ENCODE measurements at regions not wholly inside any gene's neighbourhood (a gene's known extent, or its start where the extent isn't known, plus 50 kb on each side); places are given as distances from the start of the nearest gene placed in this dataset.

DNA sequence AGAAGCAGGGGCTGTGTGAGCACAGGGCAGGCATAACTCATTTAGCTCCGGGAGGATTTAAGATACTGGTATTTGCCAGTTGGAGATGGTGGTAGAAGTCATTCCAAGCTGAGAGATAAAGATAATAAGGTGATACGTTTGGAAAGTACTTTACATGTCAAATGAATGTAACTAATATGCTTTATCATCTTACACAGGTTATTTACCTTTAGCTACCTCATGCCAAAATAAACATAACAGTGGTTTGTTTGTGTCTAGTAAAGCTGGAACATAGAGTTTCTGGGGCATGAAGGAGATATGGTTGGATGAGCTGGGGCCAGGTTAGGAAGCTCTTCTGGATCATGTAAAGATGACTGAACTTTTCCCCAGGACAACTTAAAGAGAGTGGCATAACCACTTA is 126.9 kb upstream of the PIK3C3 start:
- TF ChIP-seq EZH2phosphoT487 (IDR thresholded peaks at IDR 0.05; ENCODE audit: unreplicated experiment) (no peak), POLR2AphosphoS5 (IDR thresholded peaks at IDR 0.05; ENCODE audit: low read depth) (no peak), JUNB (IDR thresholded peaks at IDR 0.05; ENCODE audit: unreplicated experiment) (no peak)
- TF ChIP-seq, protein P1, sequence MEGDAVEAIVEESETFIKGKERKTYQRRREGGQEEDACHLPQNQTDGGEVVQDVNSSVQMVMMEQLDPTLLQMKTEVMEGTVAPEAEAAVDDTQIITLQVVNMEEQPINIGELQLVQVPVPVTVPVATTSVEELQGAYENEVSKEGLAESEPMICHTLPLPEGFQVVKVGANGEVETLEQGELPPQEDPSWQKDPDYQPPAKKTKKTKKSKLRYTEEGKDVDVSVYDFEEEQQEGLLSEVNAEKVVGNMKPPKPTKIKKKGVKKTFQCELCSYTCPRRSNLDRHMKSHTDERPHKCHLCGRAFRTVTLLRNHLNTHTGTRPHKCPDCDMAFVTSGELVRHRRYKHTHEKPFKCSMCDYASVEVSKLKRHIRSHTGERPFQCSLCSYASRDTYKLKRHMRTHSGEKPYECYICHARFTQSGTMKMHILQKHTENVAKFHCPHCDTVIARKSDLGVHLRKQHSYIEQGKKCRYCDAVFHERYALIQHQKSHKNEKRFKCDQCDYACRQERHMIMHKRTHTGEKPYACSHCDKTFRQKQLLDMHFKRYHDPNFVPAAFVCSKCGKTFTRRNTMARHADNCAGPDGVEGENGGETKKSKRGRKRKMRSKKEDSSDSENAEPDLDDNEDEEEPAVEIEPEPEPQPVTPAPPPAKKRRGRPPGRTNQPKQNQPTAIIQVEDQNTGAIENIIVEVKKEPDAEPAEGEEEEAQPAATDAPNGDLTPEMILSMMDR (conservative IDR thresholded peaks at IDR 0.05; ENCODE audit: low read depth in 2 of 2): no peak

All from GM23338 (cell line).